Neuronal stem cell (in vitro differentiated cells): ENCODE measurements at regions not wholly inside any gene's neighbourhood (a gene's known extent, or its start where the extent isn't known, plus 50 kb on each side); places are given as distances from the start of the nearest gene placed in this dataset.

Experiments used
- DNase-seq: peaks from one replicate; pipeline ENCODE4 v3.0.0-alpha.2; 2013; ENCODE audit warnings: low spot score
- H2AFZ ChIP-seq: one replicate; pipeline ENCODE4 v1.6.1; 2013; ENCODE audit warnings: mild to moderate bottlenecking, low read length, inconsistent platforms
- H2AK5ac ChIP-seq: 2 replicates; pipeline ENCODE4 v1.6.1; 2013; ENCODE audit warnings: low read depth, mild to moderate bottlenecking, inconsistent platforms, low read length, moderate library complexity, mixed read lengths
- H2BK120ac ChIP-seq: 2 replicates; pipeline ENCODE4 v1.6.1; 2013; ENCODE audit warnings: low read depth, mild to moderate bottlenecking, inconsistent platforms, low read length, moderate library complexity, mixed read lengths
- H2BK12ac ChIP-seq: one replicate; pipeline ENCODE4 v1.6.1; 2013; ENCODE audit warnings: low read length, inconsistent platforms
- H2BK15ac ChIP-seq: 2 replicates; pipeline ENCODE4 v1.6.1; 2013; ENCODE audit warnings: mild to moderate bottlenecking, low read length, inconsistent platforms, mixed read lengths
- H2BK5ac ChIP-seq: one replicate; pipeline ENCODE4 v1.6.1; 2013; ENCODE audit warnings: inconsistent platforms, mild to moderate bottlenecking, low read length, moderate library complexity
- H3K14ac ChIP-seq: one replicate; pipeline ENCODE4 v1.6.1; 2013; ENCODE audit warnings: low read length, inconsistent platforms
- H3K18ac ChIP-seq: 2 replicates; pipeline ENCODE4 v1.6.1; 2013; ENCODE audit warnings: low read length, inconsistent platforms
- H3K23ac ChIP-seq: 2 replicates; pipeline ENCODE4 v1.6.1; 2013; ENCODE audit warnings: low read depth, mild to moderate bottlenecking, mixed read lengths, low read length, inconsistent platforms; ENCODE audit not compliant: poor library complexity
- H3K27ac ChIP-seq: replicated peaks from 3 replicates; pipeline ENCODE4 v1.5.1; 2013; ENCODE audit warnings: low read length, inconsistent platforms
- H3K27me3 ChIP-seq, 3 experiments: 2 replicates each; pipeline ENCODE4 v1.6.1; 2013; ENCODE audit warnings: low read length in 3 of 3, mild to moderate bottlenecking in 2 of 3, inconsistent platforms in 1 of 3, low read depth in 1 of 3, mixed read lengths in 1 of 3, moderate library complexity in 1 of 3; ENCODE audit not compliant: control insufficient read depth in 3 of 3, insufficient read depth in 3 of 3
- H3K36me3 ChIP-seq, 2 donors: replicated peaks in 1 of 2; 2 replicates each; pipeline ENCODE4 v1.6.1; 2013; ENCODE audit warnings: low read length in 2 of 2; ENCODE audit not compliant: control insufficient read depth in 2 of 2, insufficient read depth in 2 of 2
- H3K4ac ChIP-seq: 2 replicates; pipeline ENCODE4 v1.6.1; 2013; ENCODE audit warnings: inconsistent platforms, mild to moderate bottlenecking, low read length, moderate library complexity
- H3K4me1 ChIP-seq, 2 donors: 1 replicate in 1 of 2; 2 replicates in 1 of 2; pipeline ENCODE4 v1.6.1; 2013; ENCODE audit warnings: low read length in 2 of 2, low read depth in 1 of 2; ENCODE audit not compliant: control insufficient read depth in 2 of 2, insufficient read depth in 1 of 2
- H3K4me2 ChIP-seq: one replicate; pipeline ENCODE4 v1.6.1; 2013; ENCODE audit warnings: mild to moderate bottlenecking, low read length, inconsistent platforms; ENCODE audit not compliant: insufficient read depth, poor library complexity, severe bottlenecking
- H3K4me3 ChIP-seq, 2 donors: 2 replicates each; pipeline ENCODE4 v1.5.1; 2013; ENCODE audit warnings: low read length in 2 of 2, mild to moderate bottlenecking in 2 of 2, inconsistent platforms in 1 of 2, moderate library complexity in 1 of 2
- H3K79me1 ChIP-seq: one replicate; pipeline ENCODE4 v1.6.1; 2013; ENCODE audit warnings: low read depth, mild to moderate bottlenecking, inconsistent platforms, low read length, moderate library complexity
- H3K9ac ChIP-seq: one replicate; pipeline ENCODE4 v1.6.1; 2013; ENCODE audit warnings: mild to moderate bottlenecking, low read depth, low read length, inconsistent platforms; ENCODE audit not compliant: poor library complexity
- H3K9me3 ChIP-seq, 2 donors: replicated peaks in 1 of 2; 2 replicates each; pipeline versions ENCODE3 to v1.6.1; 2013; ENCODE audit warnings: low read length in 2 of 2, mild to moderate bottlenecking in 2 of 2, inconsistent platforms in 1 of 2, low read depth in 1 of 2, mixed read lengths in 1 of 2, moderate library complexity in 1 of 2; ENCODE audit not compliant: control insufficient read depth in 2 of 2, insufficient read depth in 1 of 2
- H4K8ac ChIP-seq: one replicate; pipeline ENCODE4 v1.6.1; 2013; ENCODE audit warnings: low read depth, mild to moderate bottlenecking, inconsistent platforms, low read length, moderate library complexity
- H4K91ac ChIP-seq: one replicate; pipeline ENCODE4 v1.6.1; 2013; ENCODE audit warnings: low read length, low read depth, mild to moderate bottlenecking, inconsistent platforms; ENCODE audit not compliant: poor library complexity
- WGBS, 2 donors: extraction: QIAGEN DNeasy Blood & Tissue Kit; methylation state at CpG; one replicate each; pipeline ENCODE4 v1.1.7; 2013; ENCODE audit warnings: missing lambda C conversion rate in 2 of 2, mixed read lengths in 1 of 2; ENCODE audit not compliant: insufficient read length in 2 of 2, insufficient replicate concordance in 1 of 2; ENCODE audit errors: extremely low coverage in 2 of 2; 5-methylcytosine and 5-hydroxymethylcytosine counted together

DNA sequence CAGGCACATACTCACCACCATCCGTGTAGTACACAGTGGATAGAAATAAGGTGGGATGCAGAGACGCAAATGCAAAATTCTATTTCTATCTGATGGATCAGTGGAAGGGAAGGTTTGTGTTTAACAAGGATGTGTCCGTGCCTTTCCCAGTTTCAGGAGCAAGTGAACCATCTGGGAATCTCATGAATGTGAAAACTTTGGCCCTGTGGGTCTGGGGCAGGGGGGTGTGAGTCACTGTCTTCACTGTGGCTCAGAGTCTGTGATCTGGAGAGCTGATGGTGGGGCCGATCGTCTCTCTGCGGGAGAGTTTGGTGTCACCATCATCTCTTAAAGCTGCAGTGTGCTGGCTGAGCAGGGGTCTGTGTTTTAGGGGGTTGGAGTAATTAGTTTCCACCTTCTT, 179.3 kb upstream of the STS start:
- H3K18ac ChIP-seq = no peak overlapping the region
- H3K9ac ChIP-seq = no peak overlapping the region
- H4K8ac ChIP-seq = no peak overlapping the region
- no peaks in the 10 kb centered on the region for H3K9me3 ChIP-seq
- no peak overlapping the region for H3K4ac ChIP-seq
- no peak overlapping the region for H2AK5ac ChIP-seq
- H2BK120ac ChIP-seq = no peak overlapping the region
- H3K27me3 ChIP-seq = no peaks in the 10 kb centered on the region
- H3K4me3 ChIP-seq = no peak overlapping the region
- no peak overlapping the region for H4K91ac ChIP-seq
- no peaks in the 10 kb centered on the region for H3K4me1 ChIP-seq
- no peak overlapping the region for H3K27ac ChIP-seq
- H3K79me1 ChIP-seq = no peaks in the 10 kb centered on the region
- H3K14ac ChIP-seq = no peak overlapping the region
- peak overlapping the region; percentile 29 for H2AFZ ChIP-seq
- no peak overlapping the region for H3K23ac ChIP-seq
- H3K36me3 ChIP-seq = no peaks in the 10 kb centered on the region
- H3K4me2 ChIP-seq = no peak overlapping the region
- H2BK12ac ChIP-seq = no peak overlapping the region
- no peak overlapping the region for H2BK5ac ChIP-seq
- H2BK15ac ChIP-seq = no peak overlapping the region
- WGBS, 2 donors = no CpG with 5 or more reads among the region's 6 CpGs
- no peak for DNase-seq

DNA sequence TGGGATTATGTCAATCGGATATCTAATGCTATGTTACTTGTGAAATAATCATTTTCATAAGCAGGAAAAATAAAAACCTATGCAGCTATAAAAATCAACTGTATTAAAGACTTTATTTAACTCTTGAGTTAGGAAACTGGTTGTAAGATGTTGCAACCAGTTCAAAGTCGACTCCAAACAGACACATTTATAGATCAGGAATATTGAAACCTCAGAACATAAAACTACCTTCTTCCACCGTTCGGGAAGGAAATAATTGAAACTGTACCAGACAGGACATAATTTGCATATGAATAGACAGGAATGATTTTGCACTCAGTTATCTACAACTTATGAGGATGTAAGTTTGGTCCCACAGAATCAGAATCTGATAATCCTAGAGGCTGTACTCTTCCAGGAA, 181.8 kb upstream of the STS start:
- Histone ChIP-seq H3K4me1 (no peaks in the 10 kb centered on the region), H3K4ac (no peak overlapping the region), H2BK5ac (no peak overlapping the region), H3K23ac (no peak overlapping the region), H3K9me3 (no peaks in the 10 kb centered on the region), H2BK120ac (no peak overlapping the region), H4K91ac (no peak overlapping the region), H3K4me3 (no peak overlapping the region), H2BK15ac (no peak overlapping the region), H3K18ac (no peak overlapping the region), H3K27ac (no peak overlapping the region), H3K27me3 (no peaks in the 10 kb centered on the region), H2AK5ac (no peak overlapping the region), H3K9ac (no peak overlapping the region), H2BK12ac (no peak overlapping the region), H2AFZ (no peak overlapping the region), H4K8ac (no peak overlapping the region), H3K36me3 (no peaks in the 10 kb centered on the region), H3K14ac (no peak overlapping the region), H3K4me2 (no peak overlapping the region), H3K79me1 (no peaks in the 10 kb centered on the region)
- no peak for DNase-seq
- WGBS, 2 donors = no CpG with 5 or more reads among the region's 4 CpGs

GRCh38 chrX:6962006-6962355, 185.5 kb upstream of the STS start:
- Histone ChIP-seq H3K4me2 (no peak overlapping the region), H3K18ac (no peak overlapping the region), H3K4ac (no peak overlapping the region), H3K4me3 (no peak overlapping the region), H3K36me3 (no peaks in the 10 kb centered on the region), H4K8ac (no peak overlapping the region), H3K27ac (no peak overlapping the region), H2BK120ac (no peak overlapping the region), H3K4me1 (no peaks in the 10 kb centered on the region), H2AFZ (no peak overlapping the region), H3K9me3 (no peaks in the 10 kb centered on the region), H2AK5ac (no peak overlapping the region), H2BK12ac (no peak overlapping the region), H3K9ac (no peak overlapping the region), H3K14ac (no peak overlapping the region), H2BK15ac (no peak overlapping the region), H4K91ac (no peak overlapping the region), H3K23ac (no peak overlapping the region), H3K79me1 (no peaks in the 10 kb centered on the region), H3K27me3 (no peaks in the 10 kb centered on the region), H2BK5ac (no peak overlapping the region)
- no peak for DNase-seq
- WGBS, 2 donors = no CpG with 5 or more reads among the region's 2 CpGs

DNA sequence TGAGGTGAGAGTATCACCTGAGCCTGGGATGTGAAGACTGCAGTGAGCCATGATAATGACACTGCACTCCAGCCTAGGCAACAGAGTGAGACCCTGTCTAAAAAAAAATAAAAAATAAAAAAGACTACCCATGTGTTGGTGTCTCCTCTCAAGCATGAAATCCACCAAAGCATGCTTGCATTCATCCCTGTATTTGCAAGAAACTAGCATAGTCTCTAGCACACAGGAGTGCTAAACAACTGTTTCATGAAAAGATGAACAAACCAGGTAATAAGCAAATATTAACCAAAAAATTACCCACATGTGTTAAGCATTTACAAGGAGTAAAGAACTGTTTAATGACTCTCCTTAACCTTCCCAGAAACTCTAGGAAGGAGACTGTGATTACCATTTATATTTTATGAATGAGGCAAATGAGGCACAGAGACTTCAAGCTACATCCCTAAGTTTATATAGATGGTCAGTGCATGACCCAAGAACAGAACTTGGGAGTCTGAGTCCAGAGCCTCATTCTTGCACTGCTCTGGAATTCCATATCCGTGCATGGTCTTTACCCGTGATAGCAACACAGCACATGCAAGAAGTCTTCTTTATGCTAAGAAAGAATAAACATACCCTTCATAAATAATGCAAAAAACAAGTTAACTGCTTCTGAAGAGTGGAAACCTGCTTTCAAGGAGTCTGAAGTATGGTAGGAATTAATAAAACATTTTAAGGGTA, 186.1 kb upstream of the STS start:
- Histone ChIP-seq H4K91ac (no peak overlapping the region), H3K27me3 (no peaks in the 10 kb centered on the region), H3K79me1 (no peaks in the 10 kb centered on the region), H3K4me1 (no peaks in the 10 kb centered on the region), H3K23ac (no peak overlapping the region), H3K9ac (no peak overlapping the region), H2BK15ac (no peak overlapping the region), H3K36me3 (no peaks in the 10 kb centered on the region), H2AK5ac (no peak overlapping the region), H3K9me3 (no peaks in the 10 kb centered on the region), H3K4me3 (no peak overlapping the region), H3K4me2 (no peak overlapping the region), H2AFZ (no peak overlapping the region), H3K4ac (no peak overlapping the region), H3K18ac (no peak overlapping the region), H2BK12ac (no peak overlapping the region), H3K27ac (no peak overlapping the region), H2BK5ac (no peak overlapping the region), H4K8ac (no peak overlapping the region), H3K14ac (no peak overlapping the region), H2BK120ac (no peak overlapping the region)
- DNase-seq = no peak
- WGBS, 2 donors = no CpG with 5 or more reads among the region's 2 CpGs
